ENCODE measurements at regions not wholly inside any gene's neighbourhood (a gene's known extent, or its start where the extent isn't known, plus 50 kb on each side); places are given as distances from the start of the nearest gene placed in this dataset.
A peak's percentile ranks its signal among the peaks of the same experiment; 100 is the strongest.

GRCh38 chr2:72050734-72051133 is 96.9 kb downstream of the CYP26B1 start (continued):
- TF ChIP-seq ATF1 (CRISPR knock-in tag; IDR thresholded peaks at IDR 0.05) (no peak), ATF1 (tag; IDR thresholded peaks at IDR 0.05) (no peak), E2F5 (CRISPR knock-in tag; IDR thresholded peaks at IDR 0.05) (no peak), MCM3 (IDR thresholded peaks at IDR 0.05) (no peak)

GRCh38 chr2:72048881-72049477 is 98.7 kb downstream of the CYP26B1 start:
- DNase-seq (ENCODE audit: extremely low read depth in 1 of 4, low spot score in 3 of 4), result no peak
- H3K4me3 ChIP-seq, result no peak overlapping the region
- no peaks in the 10 kb centered on the region for H3K9me3 ChIP-seq (replicated peaks; ENCODE audit: control insufficient read depth, insufficient read depth, low read depth, low read length)
- TF ChIP-seq, protein P1, sequence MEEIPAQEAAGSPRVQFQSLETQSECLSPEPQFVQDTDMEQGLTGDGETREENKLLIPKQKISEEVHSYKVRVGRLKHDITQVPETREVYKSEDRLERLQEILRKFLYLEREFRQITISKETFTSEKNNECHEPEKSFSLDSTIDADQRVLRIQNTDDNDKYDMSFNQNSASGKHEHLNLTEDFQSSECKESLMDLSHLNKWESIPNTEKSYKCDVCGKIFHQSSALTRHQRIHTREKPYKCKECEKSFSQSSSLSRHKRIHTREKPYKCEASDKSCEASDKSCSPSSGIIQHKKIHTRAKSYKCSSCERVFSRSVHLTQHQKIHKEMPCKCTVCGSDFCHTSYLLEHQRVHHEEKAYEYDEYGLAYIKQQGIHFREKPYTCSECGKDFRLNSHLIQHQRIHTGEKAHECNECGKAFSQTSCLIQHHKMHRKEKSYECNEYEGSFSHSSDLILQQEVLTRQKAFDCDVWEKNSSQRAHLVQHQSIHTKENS (CRISPR knock-in tag; IDR thresholded peaks at IDR 0.05), result no peak
- TF ChIP-seq ZNF507 (tag; conservative IDR thresholded peaks at IDR 0.05), result peak; percentile 99
- peak; percentile 51; the same call in 1 of the 2 replicates for TF ChIP-seq ZNF354B (CRISPR knock-in tag; IDR thresholded peaks at IDR 0.05)
- no peak overlapping the region for H3K9ac ChIP-seq (ENCODE audit: insufficient read depth in 1 of 2, low read depth in 2 of 2, low read length in 2 of 2)
- POLR2A ChIA-PET, result no interaction called here
- no peaks in the 10 kb centered on the region for H4K20me1 ChIP-seq (replicated peaks; ENCODE audit: control insufficient read depth, insufficient read depth, low read length)
- no peak overlapping the region for H3K4me2 ChIP-seq (ENCODE audit: insufficient read depth, low read length)
- H3K9me1 ChIP-seq (ENCODE audit: control insufficient read depth, insufficient read depth, low read length), result no peaks in the 10 kb centered on the region
- no peak for FAIRE-seq
- ATAC-seq, result no peak
- no peak overlapping the region for H2AFZ ChIP-seq (ENCODE audit: low read depth, low read length)
- no TSS peak for BruUV-seq (replicated peaks)
- no peaks in the 10 kb centered on the region for H3K4me1 ChIP-seq (replicated peaks in 1 of 2; ENCODE audit: control insufficient read depth in 2 of 2, insufficient read depth in 2 of 2, low read length in 2 of 2)
- H3K36me3 ChIP-seq (ENCODE audit: control insufficient read depth, insufficient read depth, low read length), result no peaks in the 10 kb centered on the region
- no peaks in the 10 kb centered on the region for H3K27me3 ChIP-seq (ENCODE audit: control insufficient read depth in 2 of 2, insufficient read depth in 2 of 2, low read length in 2 of 2)
- in situ Hi-C loops (cut with MboI), result no loop called here
- CTCF ChIA-PET (ENCODE audit: low intra/inter-chr PET ratio), result no interaction called here
- H3K79me2 ChIP-seq (ENCODE audit: control insufficient read depth, insufficient read depth, low read length), result no peaks in the 10 kb centered on the region
- intact Hi-C loops (cut with micrococcal nuclease), result no loop called here
- no peak overlapping the region for H3K27ac ChIP-seq (ENCODE audit: extremely low read depth, low read depth, low read length)

All from K562 (cell line).